WTC11 (cell line): ENCODE measurements at regions not wholly inside any gene's neighbourhood (a gene's known extent, or its start where the extent isn't known, plus 50 kb on each side); places are given as distances from the start of the nearest gene placed in this dataset.
A peak's percentile ranks its signal among the peaks of the same experiment; 100 is the strongest.

Experiments used
- ATAC-seq: fragments of 200-7000 bp; cut with Tn5 transposase; 2 replicates; pipeline ENCODE4 v1.10.0; 2021; ENCODE audit warnings: mild to moderate bottlenecking, moderate library complexity
- CTCF ChIA-PET: fragments of 300-600 bp; sonication (Branson Sonifier 250); formaldehyde crosslinking; loops from one replicate; lab custom pipeline; 2021; ENCODE audit warnings: antibody characterized with exemption; lab: Charles Lee
- POLR2A ChIA-PET: fragments of 350-600 bp; sonication (Branson Sonifier 250); formaldehyde crosslinking; loops from one replicate; lab custom pipeline; 2021; ENCODE audit warnings: antibody characterized with exemption; lab: Charles Lee
- DNase-seq: peaks from one replicate; pipeline ENCODE4 v3.0.0; 2021; ENCODE audit warnings: low spot score
- H3K27ac Mint-ChIP-seq: 2 replicates; pipeline ENCODE4 v1.8.0; 2021; ENCODE audit warnings: mixed read lengths
- H3K27me3 Mint-ChIP-seq: 2 replicates; pipeline ENCODE4 v1.8.0; 2021; ENCODE audit warnings: low read depth, mild to moderate bottlenecking, moderate library complexity, mixed read lengths
- H3K36me3 Mint-ChIP-seq: 2 replicates; pipeline ENCODE4 v1.8.0; 2021; ENCODE audit warnings: mixed read lengths
- H3K4me1 Mint-ChIP-seq: 2 replicates; pipeline ENCODE4 v1.8.0; 2022; ENCODE audit warnings: mixed read lengths
- H3K4me3 Mint-ChIP-seq: 2 replicates; pipeline ENCODE4 v1.8.0; 2021; ENCODE audit warnings: mild to moderate bottlenecking, moderate library complexity, mixed read lengths
- H3K9me3 Mint-ChIP-seq: 2 replicates; pipeline ENCODE4 v1.8.0; 2021; ENCODE audit warnings: mixed read lengths
- ARID4B ChIP-seq: sonication (generic); formaldehyde crosslinking; IDR thresholded peaks from 2 replicates; pipeline ENCODE4 v1.8.0; 2023; ENCODE audit warnings: missing genetic modification reagents, mild to moderate bottlenecking, borderline replicate concordance
- ATF1 ChIP-seq: sonication (generic); formaldehyde crosslinking; IDR thresholded peaks from 2 replicates; pipeline ENCODE4 v1.8.1; 2023; ENCODE audit warnings: mild to moderate bottlenecking, moderate library complexity, missing genetic modification reagents
- CREM ChIP-seq: sonication (generic); formaldehyde crosslinking; IDR thresholded peaks from 2 replicates; pipeline ENCODE4 v1.8.1; 2022; ENCODE audit warnings: mild to moderate bottlenecking, missing genetic modification reagents, moderate library complexity
- CTCF ChIP-seq: fragments of 200-600 bp; IDR thresholded peaks from 2 replicates; pipeline ENCODE4 v1.8.0; 2022; ENCODE audit warnings: antibody characterized with exemption
- ETV6 ChIP-seq: sonication (generic); formaldehyde crosslinking; IDR thresholded peaks from 2 replicates; pipeline ENCODE4 v1.8.1; 2022; ENCODE audit warnings: mild to moderate bottlenecking, missing genetic modification reagents
- FOXJ3 ChIP-seq: sonication (generic); formaldehyde crosslinking; IDR thresholded peaks from 2 replicates; pipeline ENCODE4 v1.9.0; 2021; ENCODE audit warnings: missing genetic modification reagents, mild to moderate bottlenecking, borderline replicate concordance
- JAZF1 ChIP-seq: fragments of 250-450 bp; sonication (Bioruptor Pico); IDR thresholded peaks from 2 replicates; pipeline ENCODE4 v1.9.0; 2021; ENCODE audit warnings: moderate library complexity, mild to moderate bottlenecking, inconsistent platforms
- KAT7 ChIP-seq: sonication (generic); formaldehyde crosslinking; IDR thresholded peaks from 2 replicates; pipeline ENCODE4 v1.8.1; 2023; ENCODE audit warnings: missing genetic modification reagents, mild to moderate bottlenecking, borderline replicate concordance
- NFATC4 ChIP-seq: fragments of 250-450 bp; sonication (Bioruptor Pico); IDR thresholded peaks from 2 replicates; pipeline ENCODE4 v1.9.0; 2021; ENCODE audit warnings: mild to moderate bottlenecking
- NFE2L1 ChIP-seq: sonication (generic); formaldehyde crosslinking; IDR thresholded peaks from 2 replicates; pipeline ENCODE4 v1.8.1; 2023; ENCODE audit warnings: missing genetic modification reagents
- NR3C1 ChIP-seq: sonication (generic); formaldehyde crosslinking; conservative IDR thresholded peaks from 2 replicates; pipeline ENCODE4 v1.8.1; 2023; ENCODE audit warnings: low read depth, mild to moderate bottlenecking, missing genetic modification reagents
- PRRX2 ChIP-seq: fragments of 250-450 bp; sonication (Bioruptor Pico); IDR thresholded peaks from 2 replicates; pipeline ENCODE4 v1.8.0; 2021; ENCODE audit warnings: mild to moderate bottlenecking
- RORB ChIP-seq: fragments of 250-450 bp; sonication (Bioruptor Pico); IDR thresholded peaks from 2 replicates; pipeline ENCODE4 v1.9.0; 2021; ENCODE audit warnings: mild to moderate bottlenecking
- SMAD3 ChIP-seq: sonication (generic); formaldehyde crosslinking; IDR thresholded peaks from 2 replicates; pipeline ENCODE4 v1.8.0; 2022; ENCODE audit warnings: missing genetic modification reagents, mild to moderate bottlenecking, borderline replicate concordance
- ZNF121 ChIP-seq: sonication (generic); formaldehyde crosslinking; IDR thresholded peaks from 2 replicates; pipeline ENCODE4 v1.8.0; 2023; ENCODE audit warnings: missing genetic modification reagents
- ZNF396 ChIP-seq: fragments of 250-450 bp; sonication (Bioruptor Pico); IDR thresholded peaks from 2 replicates; pipeline ENCODE4 v1.8.0; 2021; ENCODE audit warnings: mild to moderate bottlenecking, moderate library complexity, borderline replicate concordance
- ZSCAN18 ChIP-seq: fragments of 250-450 bp; sonication (Bioruptor Pico); IDR thresholded peaks from 2 replicates; pipeline ENCODE4 v2.1.2; 2022; ENCODE audit warnings: mild to moderate bottlenecking, moderate library complexity
- TF ChIP-seq, protein P1 (sequence below): sonication (generic); formaldehyde crosslinking; IDR thresholded peaks from 2 replicates; pipeline ENCODE4 v1.8.1; 2022; ENCODE audit warnings: low read depth, mild to moderate bottlenecking, moderate library complexity, missing genetic modification reagents, borderline replicate concordance
- TF ChIP-seq, protein P2 (sequence below): sonication (generic); formaldehyde crosslinking; IDR thresholded peaks from 2 replicates; pipeline ENCODE4 v1.8.1; 2023; ENCODE audit warnings: mild to moderate bottlenecking, missing genetic modification reagents, borderline replicate concordance
- TF ChIP-seq, protein P3 (sequence below): sonication (generic); formaldehyde crosslinking; IDR thresholded peaks from 2 replicates; pipeline ENCODE4 v1.8.1; 2022; ENCODE audit warnings: low read depth, missing genetic modification reagents, borderline replicate concordance
- TF ChIP-seq, protein P4 (sequence below): sonication (generic); formaldehyde crosslinking; conservative IDR thresholded peaks from 2 replicates; pipeline ENCODE4 v1.8.1; 2022; ENCODE audit warnings: mild to moderate bottlenecking, missing genetic modification reagents

- Mint-ChIP-seq H3K27me3 (no peaks in the 10 kb centered on the region; the same call in 1 of the 2 replicates), H3K4me3 (no peak overlapping the region), H3K9me3 (no peaks in the 10 kb centered on the region), H3K27ac (no peak overlapping the region), H3K36me3 (no peaks in the 10 kb centered on the region), H3K4me1 (peaks cover 12% of the 10 kb centered on the region)
- TF ChIP-seq NR3C1 (CRISPR knock-in tag) (no peak), RORB (CRISPR knock-in tag) (no peak), ARID4B (CRISPR knock-in tag) (no peak), ATF1 (CRISPR knock-in tag) (no peak), CREM (CRISPR knock-in tag) (no peak), SMAD3 (CRISPR knock-in tag) (no peak), JAZF1 (no peak), ZNF121 (CRISPR knock-in tag) (no peak), NFE2L1 (CRISPR knock-in tag) (no peak), KAT7 (no peak), FOXJ3 (CRISPR knock-in tag) (no peak), ETV6 (CRISPR knock-in tag) (no peak), NFATC4 (no peak), ZSCAN18 (CRISPR knock-in tag) (no peak), CTCF (no peak)
- TF ChIP-seq, protein P1, sequence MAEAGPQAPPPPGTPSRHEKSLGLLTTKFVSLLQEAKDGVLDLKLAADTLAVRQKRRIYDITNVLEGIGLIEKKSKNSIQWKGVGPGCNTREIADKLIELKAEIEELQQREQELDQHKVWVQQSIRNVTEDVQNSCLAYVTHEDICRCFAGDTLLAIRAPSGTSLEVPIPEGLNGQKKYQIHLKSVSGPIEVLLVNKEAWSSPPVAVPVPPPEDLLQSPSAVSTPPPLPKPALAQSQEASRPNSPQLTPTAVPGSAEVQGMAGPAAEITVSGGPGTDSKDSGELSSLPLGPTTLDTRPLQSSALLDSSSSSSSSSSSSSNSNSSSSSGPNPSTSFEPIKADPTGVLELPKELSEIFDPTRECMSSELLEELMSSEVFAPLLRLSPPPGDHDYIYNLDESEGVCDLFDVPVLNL (CRISPR knock-in tag), result no peak
- ChIA-PET CTCF (no interaction called here), POLR2A (no interaction called here)
- DNase-seq, result no peak
- ATAC-seq, result peak; percentile 60; the same call in 1 of the 2 replicates
Observed at GRCh38 chr6:50974319-50974718, 155.6 kb downstream of the TFAP2B start.

DNA sequence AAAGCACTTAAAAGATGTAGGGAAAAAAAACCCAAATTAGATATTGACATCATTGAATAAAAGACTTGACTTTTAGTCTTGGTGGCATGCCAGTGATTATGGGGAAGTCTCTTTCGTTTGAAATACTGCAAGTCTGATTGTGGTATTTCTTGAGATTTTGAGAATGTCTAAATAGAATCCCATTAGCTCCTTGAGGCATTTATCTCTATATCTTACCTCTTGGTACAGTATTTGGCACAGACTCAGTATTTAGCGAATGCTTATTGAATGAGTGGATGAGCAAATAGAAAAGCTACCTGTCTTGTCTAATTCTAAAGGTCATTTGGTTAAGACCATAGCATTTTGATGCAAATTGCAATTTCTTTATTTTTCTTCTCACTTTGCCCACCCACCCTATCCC lies 156.5 kb downstream of the TFAP2B start:
- no peaks in the 10 kb centered on the region for H3K9me3 Mint-ChIP-seq
- POLR2A ChIA-PET, result no interaction called here
- no peaks in the 10 kb centered on the region; the same call in 1 of the 2 replicates for H3K27me3 Mint-ChIP-seq
- peaks cover 15% of the 10 kb centered on the region for H3K4me1 Mint-ChIP-seq
- no peak overlapping the region for H3K27ac Mint-ChIP-seq
- no peak for TF ChIP-seq ZNF396 (CRISPR knock-in tag)
- TF ChIP-seq, protein P2, sequence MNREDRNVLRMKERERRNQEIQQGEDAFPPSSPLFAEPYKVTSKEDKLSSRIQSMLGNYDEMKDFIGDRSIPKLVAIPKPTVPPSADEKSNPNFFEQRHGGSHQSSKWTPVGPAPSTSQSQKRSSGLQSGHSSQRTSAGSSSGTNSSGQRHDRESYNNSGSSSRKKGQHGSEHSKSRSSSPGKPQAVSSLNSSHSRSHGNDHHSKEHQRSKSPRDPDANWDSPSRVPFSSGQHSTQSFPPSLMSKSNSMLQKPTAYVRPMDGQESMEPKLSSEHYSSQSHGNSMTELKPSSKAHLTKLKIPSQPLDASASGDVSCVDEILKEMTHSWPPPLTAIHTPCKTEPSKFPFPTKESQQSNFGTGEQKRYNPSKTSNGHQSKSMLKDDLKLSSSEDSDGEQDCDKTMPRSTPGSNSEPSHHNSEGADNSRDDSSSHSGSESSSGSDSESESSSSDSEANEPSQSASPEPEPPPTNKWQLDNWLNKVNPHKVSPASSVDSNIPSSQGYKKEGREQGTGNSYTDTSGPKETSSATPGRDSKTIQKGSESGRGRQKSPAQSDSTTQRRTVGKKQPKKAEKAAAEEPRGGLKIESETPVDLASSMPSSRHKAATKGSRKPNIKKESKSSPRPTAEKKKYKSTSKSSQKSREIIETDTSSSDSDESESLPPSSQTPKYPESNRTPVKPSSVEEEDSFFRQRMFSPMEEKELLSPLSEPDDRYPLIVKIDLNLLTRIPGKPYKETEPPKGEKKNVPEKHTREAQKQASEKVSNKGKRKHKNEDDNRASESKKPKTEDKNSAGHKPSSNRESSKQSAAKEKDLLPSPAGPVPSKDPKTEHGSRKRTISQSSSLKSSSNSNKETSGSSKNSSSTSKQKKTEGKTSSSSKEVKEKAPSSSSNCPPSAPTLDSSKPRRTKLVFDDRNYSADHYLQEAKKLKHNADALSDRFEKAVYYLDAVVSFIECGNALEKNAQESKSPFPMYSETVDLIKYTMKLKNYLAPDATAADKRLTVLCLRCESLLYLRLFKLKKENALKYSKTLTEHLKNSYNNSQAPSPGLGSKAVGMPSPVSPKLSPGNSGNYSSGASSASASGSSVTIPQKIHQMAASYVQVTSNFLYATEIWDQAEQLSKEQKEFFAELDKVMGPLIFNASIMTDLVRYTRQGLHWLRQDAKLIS (CRISPR knock-in tag), result no peak
- TF ChIP-seq, protein P3, sequence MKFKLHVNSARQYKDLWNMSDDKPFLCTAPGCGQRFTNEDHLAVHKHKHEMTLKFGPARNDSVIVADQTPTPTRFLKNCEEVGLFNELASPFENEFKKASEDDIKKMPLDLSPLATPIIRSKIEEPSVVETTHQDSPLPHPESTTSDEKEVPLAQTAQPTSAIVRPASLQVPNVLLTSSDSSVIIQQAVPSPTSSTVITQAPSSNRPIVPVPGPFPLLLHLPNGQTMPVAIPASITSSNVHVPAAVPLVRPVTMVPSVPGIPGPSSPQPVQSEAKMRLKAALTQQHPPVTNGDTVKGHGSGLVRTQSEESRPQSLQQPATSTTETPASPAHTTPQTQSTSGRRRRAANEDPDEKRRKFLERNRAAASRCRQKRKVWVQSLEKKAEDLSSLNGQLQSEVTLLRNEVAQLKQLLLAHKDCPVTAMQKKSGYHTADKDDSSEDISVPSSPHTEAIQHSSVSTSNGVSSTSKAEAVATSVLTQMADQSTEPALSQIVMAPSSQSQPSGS (CRISPR knock-in tag), result no peak
- TF ChIP-seq, protein P4, sequence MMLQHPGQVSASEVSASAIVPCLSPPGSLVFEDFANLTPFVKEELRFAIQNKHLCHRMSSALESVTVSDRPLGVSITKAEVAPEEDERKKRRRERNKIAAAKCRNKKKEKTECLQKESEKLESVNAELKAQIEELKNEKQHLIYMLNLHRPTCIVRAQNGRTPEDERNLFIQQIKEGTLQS (CRISPR knock-in tag), result no peak
- TF ChIP-seq PRRX2 (CRISPR knock-in tag), result no peak
- DNase-seq, result no peak
- CTCF ChIA-PET, result no interaction called here
- H3K4me3 Mint-ChIP-seq, result no peak overlapping the region
- no peak for ATAC-seq
- no peaks in the 10 kb centered on the region for H3K36me3 Mint-ChIP-seq
